HuH-7 (cell line): ENCODE measurements at regions not wholly inside any gene's neighbourhood (a gene's known extent, or its start where the extent isn't known, plus 50 kb on each side); places are given as distances from the start of the nearest gene placed in this dataset.

ENCODE experiments used
- DNase-seq: peaks from one replicate; pipeline ENCODE4 v3.0.0; 2011; ENCODE audit warnings: low spot score

GRCh38 chr10:61000769-61001730 lies 57.1 kb upstream of the RHOBTB1 start:
- DNase-seq = peak; percentile 58

- DNase-seq = no peak
Measured at GRCh38 chr10:60998932-60999331, 54.9 kb upstream of the RHOBTB1 start.

- DNase-seq = no peak
Measured at GRCh38 chr10:60994128-60994527, 50.1 kb upstream of the RHOBTB1 start.
